Epidermal melanocyte (primary cell): ENCODE measurements at regions not wholly inside any gene's neighbourhood (a gene's known extent, or its start where the extent isn't known, plus 50 kb on each side); places are given as distances from the start of the nearest gene placed in this dataset.
"Not testable (repeated sequence)": the region's sequence is repeated elsewhere in the genome, so short reads cannot be mapped to it uniquely, and the experiment has no call there.

ENCODE experiments used
- DNase-seq: peaks from one replicate; pipeline ENCODE4 v3.0.0; 2011; ENCODE audit warnings: low spot score; ENCODE audit not compliant: insufficient read length

DNA sequence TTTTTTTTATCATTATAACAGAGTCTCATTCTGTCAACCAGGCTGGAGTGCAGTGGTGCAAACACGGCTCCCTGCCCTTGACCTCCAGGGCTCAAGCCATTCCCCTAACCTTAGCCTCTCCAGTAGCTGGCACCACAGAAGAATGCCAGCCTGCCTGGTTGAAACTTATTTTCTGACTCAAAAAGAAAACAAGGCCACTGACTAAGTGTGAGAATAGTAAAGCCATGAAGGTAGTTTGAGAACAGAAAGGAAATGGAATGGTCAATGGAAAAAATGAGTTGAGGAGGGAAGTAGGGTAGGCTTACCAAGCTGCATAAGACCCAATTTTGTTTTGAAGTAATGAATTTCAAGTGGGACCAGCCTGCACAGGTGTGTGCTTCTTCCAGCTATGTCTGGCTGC, 82.8 kb upstream of the RORB start:
- no peak for DNase-seq

DNA sequence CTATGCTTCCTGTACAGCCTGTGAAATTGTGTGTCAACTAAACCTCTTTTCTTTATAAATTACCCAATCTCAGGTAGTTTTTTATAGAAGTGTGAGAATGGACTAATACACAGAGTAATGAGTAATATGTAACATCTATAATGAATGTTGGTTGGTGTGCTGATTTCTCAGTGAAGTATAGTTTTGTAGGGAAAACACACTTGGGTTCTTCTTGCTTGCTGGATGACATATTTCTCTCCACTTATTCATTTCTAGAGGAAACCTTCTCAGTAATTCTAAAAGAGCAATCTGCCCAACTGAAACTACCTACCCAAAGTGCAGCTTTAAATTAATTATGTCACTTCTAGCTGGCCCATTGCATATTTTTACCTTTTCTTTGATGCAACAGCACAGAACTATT, 81.1 kb upstream of the RORB start:
- DNase-seq = no peak

DNA sequence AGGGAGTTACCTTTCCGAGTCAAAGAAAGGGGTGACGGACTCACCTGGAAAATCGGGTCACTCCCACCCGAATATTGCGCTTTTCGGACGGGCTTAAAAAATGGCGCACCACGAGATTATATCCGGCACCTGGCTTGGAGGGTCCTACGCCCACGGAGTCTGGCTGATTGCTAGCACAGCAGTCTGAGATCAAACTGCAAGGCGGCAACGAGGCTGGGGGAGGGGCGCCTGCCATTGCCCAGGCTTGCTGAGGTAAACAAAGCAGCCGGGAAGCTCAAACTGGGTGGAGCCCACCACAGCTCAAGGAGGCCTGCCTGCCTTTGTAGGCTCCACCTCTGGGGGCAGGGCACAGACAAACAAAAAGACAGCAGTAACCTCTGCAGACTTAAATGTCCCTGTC, 72.6 kb upstream of the RORB start:
- DNase-seq = not testable (repeated sequence)

DNA sequence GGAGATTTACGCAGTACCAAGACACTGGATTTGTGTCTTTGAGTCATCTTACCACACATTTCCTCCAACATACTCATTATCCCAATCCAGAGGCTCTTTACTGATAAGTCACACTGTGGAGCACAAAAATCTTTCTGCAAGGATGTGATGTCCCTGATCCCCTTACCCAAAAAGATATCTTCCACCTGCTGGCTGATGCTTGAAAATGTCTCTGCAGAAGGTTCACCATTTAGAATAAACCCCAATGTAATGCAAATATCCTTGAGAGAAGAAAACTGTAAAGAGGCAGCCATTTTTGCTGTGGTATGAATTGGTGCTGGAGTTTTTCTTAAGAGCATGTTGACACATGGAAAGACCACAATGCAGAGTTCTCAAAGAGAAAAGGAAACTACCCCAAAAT, 65.7 kb upstream of the RORB start:
- no peak for DNase-seq

GRCh38 chr9:74443036-74443750, 53.9 kb upstream of the RORB start:
- DNase-seq = no peak

DNA sequence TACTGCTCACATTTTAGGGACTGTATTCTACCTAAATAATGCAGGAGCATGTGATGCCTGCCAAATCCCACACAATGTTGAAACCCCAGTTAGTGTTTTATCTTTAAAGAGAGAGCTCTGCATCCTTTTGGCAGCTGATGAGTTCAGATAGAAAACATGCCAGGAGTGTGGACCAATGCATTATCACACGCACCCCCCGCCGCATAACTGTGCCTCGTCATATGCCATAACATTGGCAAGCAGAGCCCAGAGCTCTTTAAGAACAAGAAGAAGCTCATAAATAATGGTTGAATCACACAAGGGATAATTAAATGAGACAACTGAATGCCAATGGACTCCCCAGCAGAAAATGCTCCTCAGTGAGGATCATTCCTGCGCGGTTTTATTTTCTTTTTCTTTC, 52.8 kb upstream of the RORB start:
- no peak for DNase-seq
